Keratinocyte (primary cell): ENCODE measurements at regions not wholly inside any gene's neighbourhood (a gene's known extent, or its start where the extent isn't known, plus 50 kb on each side); places are given as distances from the start of the nearest gene placed in this dataset.

Experiments used
- DNase-seq: peaks from one replicate; pipeline ENCODE4 v3.0.0-alpha.2; 2011; ENCODE audit warnings: low read depth, missing footprints, low spot score
- FAIRE-seq: peaks from 2 replicates; lab custom pipeline; 2011; peaks lifted over from hg19 to GRCh38; lab: Jason Lieb, UNC
- H2AFZ ChIP-seq: 2 replicates; pipeline ENCODE4 v1.6.0; 2012; ENCODE audit warnings: low read length, control low read depth, inconsistent platforms; ENCODE audit not compliant: control insufficient read depth
- H3K27ac ChIP-seq: 2 replicates; pipeline ENCODE4 v1.5.1; 2011; ENCODE audit warnings: low read length; ENCODE audit not compliant: control insufficient read depth, insufficient read depth
- H3K27me3 ChIP-seq: 3 replicates; pipeline ENCODE4 v1.6.0; 2011; ENCODE audit warnings: low read length; ENCODE audit not compliant: control insufficient read depth, insufficient read depth; ENCODE audit errors: extremely low read depth
- H3K36me3 ChIP-seq, 2 experiments: 2 replicates in 1 of 2; 3 replicates in 1 of 2; pipeline ENCODE4 v1.5.1; 2011; ENCODE audit warnings: low read length in 2 of 2, mild to moderate bottlenecking in 1 of 2; ENCODE audit not compliant: control insufficient read depth in 2 of 2, insufficient read depth in 2 of 2; ENCODE audit errors: extremely low read depth in 1 of 2
- H3K4me1 ChIP-seq: 3 replicates; pipeline ENCODE4 v1.5.1; 2011; ENCODE audit warnings: low read length; ENCODE audit not compliant: control insufficient read depth, insufficient read depth; ENCODE audit errors: extremely low read depth
- H3K4me2 ChIP-seq: 3 replicates; pipeline ENCODE4 v1.6.0; 2011; ENCODE audit warnings: low read depth, low read length; ENCODE audit not compliant: control insufficient read depth, insufficient read depth; ENCODE audit errors: extremely low read depth
- H3K4me3 ChIP-seq, 3 experiments: fragments of 200-600 bp in 1 of 3; sonication (generic) in 1 of 3; 2 replicates in 2 of 3; 3 replicates in 1 of 3; pipeline ENCODE4 v1.5.1; 2011 to 2016; ENCODE audit warnings: low read length in 3 of 3, mild to moderate bottlenecking in 3 of 3, control low read depth in 2 of 3, inconsistent platforms in 1 of 3, low read depth in 1 of 3, mixed read lengths in 1 of 3, mixed run types in 1 of 3, moderate library complexity in 1 of 3; ENCODE audit not compliant: control insufficient read depth in 2 of 3, insufficient read depth in 2 of 3; ENCODE audit errors: extremely low read depth in 1 of 3
- H3K79me2 ChIP-seq: 2 replicates; pipeline ENCODE4 v1.6.0; 2012; ENCODE audit warnings: low read length; ENCODE audit not compliant: control insufficient read depth, insufficient read depth
- H3K9ac ChIP-seq: 3 replicates; pipeline ENCODE4 v1.6.0; 2011; ENCODE audit warnings: low read length; ENCODE audit not compliant: control insufficient read depth, insufficient read depth; ENCODE audit errors: extremely low read depth
- H3K9me1 ChIP-seq: 3 replicates; pipeline ENCODE4 v1.6.0; 2011; ENCODE audit warnings: low read length; ENCODE audit not compliant: control insufficient read depth, insufficient read depth; ENCODE audit errors: extremely low read depth
- H3K9me3 ChIP-seq: 2 replicates; pipeline ENCODE4 v1.5.1; 2012; ENCODE audit warnings: low read depth, low read length; ENCODE audit not compliant: control insufficient read depth
- H4K20me1 ChIP-seq: 3 replicates; pipeline ENCODE4 v1.6.0; 2011; ENCODE audit warnings: low read length; ENCODE audit not compliant: control insufficient read depth, insufficient read depth; ENCODE audit errors: extremely low read depth
- EZH2 ChIP-seq: IDR thresholded peaks from one replicate; pipeline ENCODE4 v1.6.1; 2012; ENCODE audit warnings: inconsistent platforms, mild to moderate bottlenecking, low read length, moderate library complexity
- dilution Hi-C: fragments of 300-500 bp; cut with MboI; formaldehyde crosslinking; loops from one replicate; pipeline ENCODE4 v1.7.0; 2020; ENCODE audit warnings: low sequenced_read_pairs; ENCODE audit not compliant: extremely low pct_ligation_motif_present
- TF ChIP-seq, protein P1 (sequence below), 3 experiments: IDR thresholded peaks in 1 of 3; conservative IDR thresholded peaks in 1 of 3; optimal IDR thresholded peaks in 1 of 3; 2 replicates in 2 of 3; 3 replicates in 1 of 3; pipeline versions ENCODE3 to v1.5.1; 2011; ENCODE audit warnings: low read length in 3 of 3, mild to moderate bottlenecking in 3 of 3, moderate library complexity in 2 of 3, control low read depth in 1 of 3, inconsistent platforms in 1 of 3; ENCODE audit not compliant: insufficient read depth in 2 of 3; ENCODE audit errors: extremely low read depth in 1 of 3

DNA sequence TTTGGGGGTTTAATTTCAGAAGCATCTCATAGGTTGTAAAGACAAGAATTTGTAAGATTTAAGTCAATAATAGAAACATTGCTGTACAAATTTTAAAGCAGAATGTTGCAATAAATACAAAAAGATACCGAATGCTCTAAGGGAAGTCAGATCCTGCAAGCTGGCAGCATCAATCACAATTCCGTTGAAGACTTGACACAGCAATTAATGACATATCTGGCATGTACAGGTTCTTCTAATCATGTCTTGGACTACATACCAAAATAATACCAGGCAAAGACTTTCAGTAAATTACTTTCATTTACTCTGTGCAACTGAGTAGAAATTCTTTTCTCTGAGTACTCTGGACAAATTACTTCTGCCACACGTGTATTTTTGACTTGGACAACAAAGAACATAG is 54.0 kb upstream of the CDIN1 start:
- Histone ChIP-seq H3K79me2 (no peaks in the 10 kb centered on the region), H3K27ac (no peak overlapping the region), H3K27me3 (no peaks in the 10 kb centered on the region), H3K36me3 (no peaks in the 10 kb centered on the region), H3K4me3 (no peak overlapping the region), H4K20me1 (no peaks in the 10 kb centered on the region), H3K4me2 (no peak overlapping the region), H3K4me1 (peaks cover 6% of the 10 kb centered on the region), H2AFZ (no peak overlapping the region), H3K9me1 (no peaks in the 10 kb centered on the region), H3K9me3 (no peaks in the 10 kb centered on the region), H3K9ac (no peak overlapping the region)
- TF ChIP-seq EZH2 = no peak
- TF ChIP-seq, protein P1, sequence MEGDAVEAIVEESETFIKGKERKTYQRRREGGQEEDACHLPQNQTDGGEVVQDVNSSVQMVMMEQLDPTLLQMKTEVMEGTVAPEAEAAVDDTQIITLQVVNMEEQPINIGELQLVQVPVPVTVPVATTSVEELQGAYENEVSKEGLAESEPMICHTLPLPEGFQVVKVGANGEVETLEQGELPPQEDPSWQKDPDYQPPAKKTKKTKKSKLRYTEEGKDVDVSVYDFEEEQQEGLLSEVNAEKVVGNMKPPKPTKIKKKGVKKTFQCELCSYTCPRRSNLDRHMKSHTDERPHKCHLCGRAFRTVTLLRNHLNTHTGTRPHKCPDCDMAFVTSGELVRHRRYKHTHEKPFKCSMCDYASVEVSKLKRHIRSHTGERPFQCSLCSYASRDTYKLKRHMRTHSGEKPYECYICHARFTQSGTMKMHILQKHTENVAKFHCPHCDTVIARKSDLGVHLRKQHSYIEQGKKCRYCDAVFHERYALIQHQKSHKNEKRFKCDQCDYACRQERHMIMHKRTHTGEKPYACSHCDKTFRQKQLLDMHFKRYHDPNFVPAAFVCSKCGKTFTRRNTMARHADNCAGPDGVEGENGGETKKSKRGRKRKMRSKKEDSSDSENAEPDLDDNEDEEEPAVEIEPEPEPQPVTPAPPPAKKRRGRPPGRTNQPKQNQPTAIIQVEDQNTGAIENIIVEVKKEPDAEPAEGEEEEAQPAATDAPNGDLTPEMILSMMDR (optimal IDR thresholded peaks at IDR 0.05 in 1 of 3, IDR thresholded peaks at IDR 0.05 in 1 of 3, conservative IDR thresholded peaks at IDR 0.05 in 1 of 3; ENCODE audit: extremely low read depth in 1 of 3, insufficient read depth in 2 of 3, low read length in 3 of 3) = no peak
- FAIRE-seq (peak; percentile 5), DNase-seq (no peak)
- dilution Hi-C loops = no loop called here

DNA sequence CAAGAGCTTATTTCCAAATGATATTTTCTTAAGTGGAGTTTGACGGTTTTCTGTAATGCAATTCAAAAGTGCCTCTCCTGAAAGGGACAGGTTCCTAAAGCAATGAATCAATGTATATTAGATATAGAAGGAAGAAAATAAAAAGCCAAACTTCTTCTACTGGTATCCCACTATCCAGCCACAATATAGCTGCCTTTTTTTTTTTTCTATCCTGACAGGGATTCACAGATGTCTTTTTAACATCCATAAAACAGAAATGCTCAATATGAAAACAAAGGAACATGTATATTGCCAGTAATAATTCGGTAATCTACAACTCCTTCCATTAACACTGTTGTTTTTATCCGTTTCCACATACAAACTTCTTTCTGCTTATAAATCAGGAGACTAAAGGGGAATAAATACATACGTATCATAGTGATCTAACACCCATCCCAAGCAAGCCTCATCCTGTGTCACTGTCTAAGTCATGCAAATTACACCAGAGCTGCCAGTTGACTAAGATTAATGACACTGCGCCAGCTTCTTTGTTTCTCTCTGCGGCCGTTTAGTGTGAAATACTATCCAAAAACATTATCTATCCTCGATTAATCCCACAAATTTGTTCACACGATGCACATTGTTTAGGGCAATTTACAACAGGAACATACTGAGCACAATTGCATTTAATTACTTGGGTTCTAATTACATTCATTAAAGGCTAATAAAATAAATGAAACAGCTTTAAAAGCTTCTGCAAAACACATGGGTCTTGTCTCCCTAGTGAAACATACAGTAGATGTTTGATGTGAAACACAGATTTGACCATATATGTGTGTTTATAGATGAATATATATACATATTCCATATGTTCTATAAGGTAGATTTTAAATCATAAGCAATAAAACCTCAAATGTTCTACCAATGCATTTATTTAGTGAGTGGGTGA is 51.9 kb upstream of the CDIN1 start:
- peak; percentile 69 for FAIRE-seq

More for the DNA sequence above, 51.9 kb upstream of the CDIN1 start:
- H3K9ac ChIP-seq = no peak overlapping the region
- peak overlapping the region; percentile 17 for H3K4me2 ChIP-seq
- no peak overlapping the region for H3K27ac ChIP-seq
- peaks cover 6% of the 10 kb centered on the region for H3K4me1 ChIP-seq
- no peak for DNase-seq
- no peaks in the 10 kb centered on the region for H3K27me3 ChIP-seq
- no peaks in the 10 kb centered on the region for H3K9me3 ChIP-seq
- no peaks in the 10 kb centered on the region for H3K36me3 ChIP-seq
- H2AFZ ChIP-seq = no peak overlapping the region
- no peaks in the 10 kb centered on the region for H3K9me1 ChIP-seq
- no peak for TF ChIP-seq EZH2
- TF ChIP-seq, protein P1 (optimal IDR thresholded peaks at IDR 0.05 in 1 of 3, IDR thresholded peaks at IDR 0.05 in 1 of 3, conservative IDR thresholded peaks at IDR 0.05 in 1 of 3; ENCODE audit: extremely low read depth in 1 of 3, insufficient read depth in 2 of 3, low read length in 3 of 3) = no peak
- H4K20me1 ChIP-seq = no peaks in the 10 kb centered on the region
- no peak overlapping the region for H3K4me3 ChIP-seq
- no peaks in the 10 kb centered on the region for H3K79me2 ChIP-seq
- dilution Hi-C loops = no loop called here
